ENCODE measurements at regions not wholly inside any gene's neighbourhood (a gene's known extent, or its start where the extent isn't known, plus 50 kb on each side); places are given as distances from the start of the nearest gene placed in this dataset.

- Mint-ChIP-seq H3K27me3 (peaks cover 4% of the 10 kb centered on the region), H3K4me1 (ENCODE audit: low read depth) (no peaks in the 10 kb centered on the region), H3K4me3 (no peak overlapping the region), H3K27ac (no peak overlapping the region), H3K36me3 (no peaks in the 10 kb centered on the region), H3K9me3 (ENCODE audit: low read depth) (no peaks in the 10 kb centered on the region)
Measured at GRCh38 chr2:147096671-147097070, 748.2 kb upstream of the ACVR2A start.

GRCh38 chr2:147095376-147095775 is 749.5 kb upstream of the ACVR2A start:
- Mint-ChIP-seq H3K4me3 (no peak overlapping the region), H3K27ac (no peak overlapping the region), H3K36me3 (no peaks in the 10 kb centered on the region), H3K27me3 (peaks cover 4% of the 10 kb centered on the region), H3K9me3 (ENCODE audit: low read depth) (no peaks in the 10 kb centered on the region), H3K4me1 (ENCODE audit: low read depth) (no peaks in the 10 kb centered on the region)

DNA sequence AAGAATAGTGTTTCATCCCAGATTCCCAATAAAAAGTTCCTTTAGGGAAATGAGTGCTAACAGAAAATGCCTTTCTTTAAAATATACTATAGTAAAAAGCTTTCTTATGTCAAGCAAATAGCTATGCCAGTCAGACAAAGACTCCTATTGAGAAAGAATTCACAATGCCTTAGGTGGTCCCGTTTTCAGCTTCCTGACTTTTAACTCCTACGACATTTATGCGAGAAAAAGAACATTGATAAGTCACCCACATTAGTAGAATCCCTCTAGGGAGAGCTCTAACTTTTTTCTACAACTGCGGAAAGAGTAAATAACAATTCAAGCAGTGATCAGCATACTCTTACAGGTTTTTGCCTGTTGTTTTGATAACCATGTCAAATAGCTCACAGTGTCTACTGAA is 750.8 kb upstream of the ACVR2A start:
- Mint-ChIP-seq H3K27me3 (peaks cover 4% of the 10 kb centered on the region), H3K4me3 (no peak overlapping the region), H3K27ac (no peak overlapping the region), H3K36me3 (no peaks in the 10 kb centered on the region), H3K4me1 (ENCODE audit: low read depth) (no peaks in the 10 kb centered on the region), H3K9me3 (ENCODE audit: low read depth) (no peaks in the 10 kb centered on the region)

GRCh38 chr2:147092266-147092665 is 752.6 kb upstream of the ACVR2A start:
- Mint-ChIP-seq H3K36me3 (no peaks in the 10 kb centered on the region), H3K4me1 (ENCODE audit: low read depth) (no peaks in the 10 kb centered on the region), H3K9me3 (ENCODE audit: low read depth) (no peaks in the 10 kb centered on the region), H3K4me3 (no peak overlapping the region), H3K27ac (no peak overlapping the region), H3K27me3 (peaks cover 4% of the 10 kb centered on the region)

GRCh38 chr2:147091448-147091847 is 753.4 kb upstream of the ACVR2A start:
- Mint-ChIP-seq H3K27me3 (peaks cover 4% of the 10 kb centered on the region), H3K4me1 (ENCODE audit: low read depth) (no peaks in the 10 kb centered on the region), H3K4me3 (no peak overlapping the region), H3K27ac (no peak overlapping the region), H3K36me3 (no peaks in the 10 kb centered on the region), H3K9me3 (ENCODE audit: low read depth) (no peaks in the 10 kb centered on the region)

GRCh38 chr2:147088871-147089270 is 756.0 kb upstream of the ACVR2A start:
- Mint-ChIP-seq H3K36me3 (no peaks in the 10 kb centered on the region), H3K4me1 (ENCODE audit: low read depth) (no peaks in the 10 kb centered on the region), H3K27ac (no peak overlapping the region), H3K4me3 (no peak overlapping the region), H3K27me3 (no peaks in the 10 kb centered on the region), H3K9me3 (ENCODE audit: low read depth) (no peaks in the 10 kb centered on the region)

- no peaks in the 10 kb centered on the region for H3K9me3 Mint-ChIP-seq (ENCODE audit: low read depth)
- no peak overlapping the region for H3K27ac Mint-ChIP-seq
- H3K27me3 Mint-ChIP-seq, result peaks cover 3% of the 10 kb centered on the region
- H3K4me3 Mint-ChIP-seq, result no peak overlapping the region
- H3K4me1 Mint-ChIP-seq (ENCODE audit: low read depth), result peaks cover 1% of the 10 kb centered on the region
- H3K36me3 Mint-ChIP-seq, result no peaks in the 10 kb centered on the region
Measured at GRCh38 chr2:147086715-147087114, 758.1 kb upstream of the ACVR2A start.

DNA sequence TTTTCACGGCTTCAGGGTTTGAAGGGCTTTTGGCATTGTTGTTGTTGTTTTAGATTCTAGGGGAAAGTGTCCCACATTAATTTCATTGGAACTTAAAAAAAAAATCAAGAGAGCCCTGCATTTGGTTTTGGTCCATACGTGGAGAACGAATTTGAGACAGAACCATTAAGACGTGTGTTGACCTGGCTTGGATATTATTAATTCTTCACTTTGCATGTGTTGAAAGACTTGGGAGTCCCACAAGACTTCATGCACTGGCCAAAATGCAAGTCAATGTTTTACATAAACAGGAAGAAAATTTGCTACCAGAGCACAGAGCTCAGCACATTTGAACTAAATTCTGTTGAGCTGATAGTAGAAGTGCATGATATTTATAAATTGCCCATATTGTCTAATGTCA is 761.2 kb upstream of the ACVR2A start:
- no peaks in the 10 kb centered on the region for H3K36me3 Mint-ChIP-seq
- peaks cover 3% of the 10 kb centered on the region for H3K27me3 Mint-ChIP-seq
- H3K4me1 Mint-ChIP-seq (ENCODE audit: low read depth), result peaks cover 1% of the 10 kb centered on the region
- H3K9me3 Mint-ChIP-seq (ENCODE audit: low read depth), result no peaks in the 10 kb centered on the region
- no peak overlapping the region for H3K4me3 Mint-ChIP-seq
- no peak overlapping the region for H3K27ac Mint-ChIP-seq

DNA sequence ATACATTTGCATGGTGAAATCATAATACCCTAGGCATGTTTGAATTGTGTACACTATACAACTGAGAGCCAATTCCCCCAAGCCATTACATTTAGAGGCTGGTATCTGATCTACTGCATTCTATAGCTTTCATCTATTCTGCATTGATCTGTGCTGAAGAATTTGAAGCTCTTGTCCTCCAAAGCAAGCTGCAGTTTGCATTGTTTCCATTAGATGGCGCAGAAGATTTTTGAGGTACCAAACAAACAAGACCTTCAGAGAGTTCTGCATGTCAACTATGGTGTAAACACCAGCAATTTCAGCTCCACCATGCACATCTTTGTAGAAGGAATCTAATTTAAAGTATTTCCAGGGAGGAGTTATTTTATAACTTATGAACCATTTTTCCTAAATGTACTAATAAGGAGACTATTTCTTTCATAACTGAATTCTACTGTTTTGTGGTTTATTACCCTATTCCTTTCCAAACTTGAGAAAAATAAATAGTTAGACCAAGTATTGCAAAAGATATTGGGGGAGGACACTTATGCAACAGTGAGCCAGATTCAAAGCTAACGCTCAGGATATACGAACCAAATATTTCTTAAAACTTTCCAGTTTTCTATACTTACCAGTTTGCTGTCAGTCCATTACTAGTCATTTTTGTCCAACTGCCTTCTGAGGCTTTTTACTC is 761.8 kb upstream of the ACVR2A start:
- Mint-ChIP-seq H3K27ac (no peak overlapping the region), H3K9me3 (ENCODE audit: low read depth) (no peaks in the 10 kb centered on the region), H3K36me3 (no peaks in the 10 kb centered on the region), H3K4me1 (ENCODE audit: low read depth) (peaks cover 1% of the 10 kb centered on the region), H3K4me3 (no peak overlapping the region), H3K27me3 (peaks cover 8% of the 10 kb centered on the region)

- H3K36me3 Mint-ChIP-seq, result no peaks in the 10 kb centered on the region
- H3K4me1 Mint-ChIP-seq (ENCODE audit: low read depth), result peaks cover 1% of the 10 kb centered on the region
- peaks cover 11% of the 10 kb centered on the region for H3K27me3 Mint-ChIP-seq
- H3K27ac Mint-ChIP-seq, result no peak overlapping the region
- no peak overlapping the region for H3K4me3 Mint-ChIP-seq
- no peaks in the 10 kb centered on the region for H3K9me3 Mint-ChIP-seq (ENCODE audit: low read depth)
Measured at GRCh38 chr2:147081831-147082230, 763.0 kb upstream of the ACVR2A start.

- no peaks in the 10 kb centered on the region for H3K36me3 Mint-ChIP-seq
Measured at GRCh38 chr2:147076634-147077033, 768.2 kb upstream of the ACVR2A start.

GRCh38 chr2:147068071-147068470 is 776.8 kb upstream of the ACVR2A start:
- H3K27me3 Mint-ChIP-seq, result peaks cover 5% of the 10 kb centered on the region
- no peak overlapping the region for H3K27ac Mint-ChIP-seq
- H3K36me3 Mint-ChIP-seq, result no peaks in the 10 kb centered on the region
- H3K4me1 Mint-ChIP-seq (ENCODE audit: low read depth), result no peaks in the 10 kb centered on the region
- H3K9me3 Mint-ChIP-seq (ENCODE audit: low read depth), result no peaks in the 10 kb centered on the region
- no peak overlapping the region for H3K4me3 Mint-ChIP-seq

More at GRCh38 chr2:147076634-147077033, 768.2 kb upstream of the ACVR2A start:
- H3K9me3 Mint-ChIP-seq (ENCODE audit: low read depth), result no peaks in the 10 kb centered on the region
- H3K4me1 Mint-ChIP-seq (ENCODE audit: low read depth), result no peaks in the 10 kb centered on the region
- H3K27ac Mint-ChIP-seq, result no peak overlapping the region
- no peak overlapping the region for H3K4me3 Mint-ChIP-seq
- peaks cover 12% of the 10 kb centered on the region for H3K27me3 Mint-ChIP-seq

DNA sequence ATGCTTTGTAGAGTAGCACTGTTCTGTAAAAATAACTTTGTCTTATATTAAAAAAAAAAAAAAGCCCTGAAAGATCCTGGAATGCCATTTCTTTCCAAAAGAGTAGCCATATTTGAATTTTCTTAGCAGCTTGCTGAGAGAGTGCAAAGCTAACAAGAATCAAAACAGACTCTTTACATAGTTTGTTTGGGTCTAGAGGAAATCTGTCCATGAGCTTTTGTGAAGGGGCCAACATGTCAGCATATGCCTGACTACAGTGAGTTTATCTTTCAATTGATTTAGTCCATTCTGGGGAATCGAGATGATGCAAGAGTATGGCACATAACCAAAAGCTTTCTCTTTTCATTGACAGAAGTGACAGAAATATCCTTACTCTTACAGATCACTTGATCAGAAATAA is 777.7 kb upstream of the ACVR2A start:
- Mint-ChIP-seq H3K36me3 (no peaks in the 10 kb centered on the region), H3K4me1 (ENCODE audit: low read depth) (no peaks in the 10 kb centered on the region), H3K27me3 (peaks cover 5% of the 10 kb centered on the region), H3K4me3 (no peak overlapping the region), H3K27ac (no peak overlapping the region), H3K9me3 (ENCODE audit: low read depth) (no peaks in the 10 kb centered on the region)

- H3K36me3 Mint-ChIP-seq, result no peaks in the 10 kb centered on the region
- no peaks in the 10 kb centered on the region for H3K9me3 Mint-ChIP-seq (ENCODE audit: low read depth)
- H3K4me3 Mint-ChIP-seq, result no peak overlapping the region
- H3K4me1 Mint-ChIP-seq (ENCODE audit: low read depth), result no peaks in the 10 kb centered on the region
- no peak overlapping the region for H3K27ac Mint-ChIP-seq
- H3K27me3 Mint-ChIP-seq, result peaks cover 5% of the 10 kb centered on the region
Measured at GRCh38 chr2:147062073-147062472, 782.8 kb upstream of the ACVR2A start.

- Mint-ChIP-seq H3K4me3 (no peak overlapping the region), H3K4me1 (ENCODE audit: low read depth) (no peaks in the 10 kb centered on the region), H3K27ac (no peak overlapping the region), H3K27me3 (peaks cover 5% of the 10 kb centered on the region), H3K9me3 (ENCODE audit: low read depth) (no peaks in the 10 kb centered on the region), H3K36me3 (no peaks in the 10 kb centered on the region)
Measured at GRCh38 chr2:147061269-147061668, 783.6 kb upstream of the ACVR2A start.

DNA sequence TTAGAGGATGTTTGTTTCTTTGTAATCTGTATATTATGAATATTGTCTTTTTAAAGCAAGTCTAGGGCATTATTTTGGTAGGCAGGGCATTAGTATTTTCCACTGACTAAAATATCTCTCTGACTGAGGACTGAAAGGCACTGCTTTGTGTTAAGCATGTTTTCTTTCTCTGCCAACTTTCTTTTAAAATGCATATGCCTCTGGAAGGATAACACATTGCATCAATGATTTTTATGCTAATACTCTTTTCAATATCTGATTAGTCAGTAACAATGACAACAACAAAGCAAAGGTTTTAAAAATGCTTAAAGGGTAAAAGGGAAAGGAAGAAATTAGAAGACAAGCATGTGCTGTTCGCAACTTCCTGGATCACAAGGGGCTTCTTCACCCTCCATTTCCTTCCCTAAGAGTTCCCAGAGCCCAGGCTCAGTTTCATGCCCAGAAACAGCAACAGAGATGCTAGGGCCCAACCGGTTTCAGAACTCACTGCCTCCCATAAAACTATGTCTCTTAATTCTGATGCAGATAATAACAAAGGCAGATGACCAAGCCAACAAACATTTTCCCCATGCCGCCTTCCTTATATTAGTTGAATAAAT is 786.8 kb upstream of the ACVR2A start:
- no peak overlapping the region for H3K4me3 Mint-ChIP-seq
- no peaks in the 10 kb centered on the region for H3K4me1 Mint-ChIP-seq (ENCODE audit: low read depth)
- no peaks in the 10 kb centered on the region for H3K36me3 Mint-ChIP-seq
- H3K9me3 Mint-ChIP-seq (ENCODE audit: low read depth), result no peaks in the 10 kb centered on the region
- H3K27me3 Mint-ChIP-seq, result peaks cover 4% of the 10 kb centered on the region
- no peak overlapping the region for H3K27ac Mint-ChIP-seq

Measured in activated naive CD8-positive, alpha-beta T cell (primary cell).